ENCODE measurements at regions not wholly inside any gene's neighbourhood (a gene's known extent, or its start where the extent isn't known, plus 50 kb on each side); places are given as distances from the start of the nearest gene placed in this dataset.

DNA sequence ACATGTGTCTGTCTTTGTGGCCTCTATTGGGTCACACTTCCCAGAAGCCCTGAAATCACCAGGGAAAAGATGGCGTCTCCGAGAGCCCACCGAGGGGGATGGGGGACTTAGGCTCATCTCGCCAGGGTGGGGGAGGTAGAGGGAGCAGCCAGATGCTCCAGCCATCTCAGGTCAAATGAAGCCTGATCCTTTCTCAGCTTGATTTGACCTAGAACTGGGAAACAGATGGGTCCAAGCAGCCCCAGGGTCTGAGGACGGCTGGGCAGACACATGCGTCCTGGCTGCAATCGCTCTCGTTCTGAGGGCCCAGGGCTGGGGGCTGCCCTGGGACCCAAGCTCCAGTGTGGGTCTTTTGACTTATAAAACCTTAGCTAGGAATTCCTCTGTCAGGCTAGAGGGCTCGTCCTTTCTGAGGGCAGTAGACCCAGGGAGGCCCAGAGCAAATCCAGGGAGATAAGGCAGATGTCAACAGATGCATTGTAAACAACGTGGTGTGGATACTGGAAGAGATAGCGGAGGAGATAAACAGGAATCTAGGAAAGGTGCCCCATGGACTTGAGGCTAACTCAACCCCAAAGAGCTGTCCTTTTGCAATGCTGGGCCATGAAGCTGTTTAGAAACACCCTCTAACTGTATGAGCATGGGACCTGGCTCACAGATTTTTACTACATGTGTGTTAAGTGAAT lies 127.7 kb downstream of the MYCN start:
- Histone ChIP-seq H3K9ac (ENCODE audit: insufficient read depth in 1 of 2, low read length in 2 of 2) (no peak overlapping the region), H3K27ac (ENCODE audit: low read depth in 1 of 2, low read length in 1 of 2) (no peak overlapping the region), H3K36me3 (ENCODE audit: control insufficient read depth in 4 of 4, insufficient read depth in 4 of 4, low read length in 4 of 4) (no peaks in the 10 kb centered on the region), H3K9me3 (ENCODE audit: control insufficient read depth in 4 of 4, insufficient read depth in 3 of 4, low read length in 3 of 4) (peaks cover 0 to 6% (median 2%) of the 10 kb centered on the region in 4 donors), H3K4me1 (ENCODE audit: control insufficient read depth in 5 of 5, insufficient read depth in 5 of 5, low read length in 5 of 5) (peaks cover 0 to 13% (median 0%) of the 10 kb centered on the region in 5 donors), H3K27me3 (ENCODE audit: control insufficient read depth in 3 of 3, insufficient read depth in 3 of 3, low read length in 2 of 3) (no peaks in the 10 kb centered on the region), H3K4me3 (no peak overlapping the region)
- no peak for ATAC-seq (ENCODE audit: insufficient read depth, low FRiP score)
- TF ChIP-seq, protein P1, sequence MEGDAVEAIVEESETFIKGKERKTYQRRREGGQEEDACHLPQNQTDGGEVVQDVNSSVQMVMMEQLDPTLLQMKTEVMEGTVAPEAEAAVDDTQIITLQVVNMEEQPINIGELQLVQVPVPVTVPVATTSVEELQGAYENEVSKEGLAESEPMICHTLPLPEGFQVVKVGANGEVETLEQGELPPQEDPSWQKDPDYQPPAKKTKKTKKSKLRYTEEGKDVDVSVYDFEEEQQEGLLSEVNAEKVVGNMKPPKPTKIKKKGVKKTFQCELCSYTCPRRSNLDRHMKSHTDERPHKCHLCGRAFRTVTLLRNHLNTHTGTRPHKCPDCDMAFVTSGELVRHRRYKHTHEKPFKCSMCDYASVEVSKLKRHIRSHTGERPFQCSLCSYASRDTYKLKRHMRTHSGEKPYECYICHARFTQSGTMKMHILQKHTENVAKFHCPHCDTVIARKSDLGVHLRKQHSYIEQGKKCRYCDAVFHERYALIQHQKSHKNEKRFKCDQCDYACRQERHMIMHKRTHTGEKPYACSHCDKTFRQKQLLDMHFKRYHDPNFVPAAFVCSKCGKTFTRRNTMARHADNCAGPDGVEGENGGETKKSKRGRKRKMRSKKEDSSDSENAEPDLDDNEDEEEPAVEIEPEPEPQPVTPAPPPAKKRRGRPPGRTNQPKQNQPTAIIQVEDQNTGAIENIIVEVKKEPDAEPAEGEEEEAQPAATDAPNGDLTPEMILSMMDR (IDR thresholded peaks at IDR 0.05; ENCODE audit: control extremely low read depth, extremely low read depth), result no peak
- no peak for DNase-seq
- WGBS, 2 donors, result 87 to 91% methylated on average over 11 of the region's 11 CpGs

DNA sequence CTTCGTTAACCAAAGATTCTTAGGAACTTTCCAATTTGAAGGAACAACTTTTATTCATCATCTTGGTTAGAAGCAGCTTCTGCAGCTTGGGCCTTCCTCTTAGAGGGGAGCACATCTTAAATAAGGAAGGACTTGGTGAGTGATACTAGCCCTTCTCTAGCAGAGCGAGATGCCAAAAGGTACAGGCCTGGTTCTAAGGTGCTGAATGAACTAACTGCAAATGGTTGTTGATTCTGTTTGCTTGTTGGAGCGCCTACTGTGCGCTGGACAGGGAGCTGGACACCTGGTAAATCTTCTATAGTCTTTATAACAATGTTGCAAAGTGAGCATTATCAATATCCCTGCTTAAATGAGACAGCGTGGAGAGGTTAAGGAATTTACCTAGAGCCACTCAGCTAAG lies 127.1 kb downstream of the MYCN start:
- TF ChIP-seq, protein P1 (IDR thresholded peaks at IDR 0.05; ENCODE audit: control extremely low read depth, extremely low read depth), result no peak
- ATAC-seq (ENCODE audit: insufficient read depth, low FRiP score) (no peak), DNase-seq (no peak)
- Histone ChIP-seq H3K27ac (ENCODE audit: low read depth in 1 of 2, low read length in 1 of 2) (no peak overlapping the region), H3K9me3 (ENCODE audit: control insufficient read depth in 4 of 4, insufficient read depth in 3 of 4, low read length in 3 of 4) (peaks cover 0 to 9% (median 4%) of the 10 kb centered on the region in 4 donors), H3K4me3 (no peak overlapping the region), H3K36me3 (ENCODE audit: control insufficient read depth in 4 of 4, insufficient read depth in 4 of 4, low read length in 4 of 4) (no peaks in the 10 kb centered on the region), H3K4me1 (ENCODE audit: control insufficient read depth in 5 of 5, insufficient read depth in 5 of 5, low read length in 5 of 5) (peaks cover 0 to 13% (median 0%) of the 10 kb centered on the region in 5 donors), H3K9ac (ENCODE audit: insufficient read depth in 1 of 2, low read length in 2 of 2) (no peak overlapping the region), H3K27me3 (ENCODE audit: control insufficient read depth in 3 of 3, insufficient read depth in 3 of 3, low read length in 2 of 3) (no peaks in the 10 kb centered on the region)
- WGBS, 2 donors, result 74 to 76% methylated on average over 5 of the region's 5 CpGs

DNA sequence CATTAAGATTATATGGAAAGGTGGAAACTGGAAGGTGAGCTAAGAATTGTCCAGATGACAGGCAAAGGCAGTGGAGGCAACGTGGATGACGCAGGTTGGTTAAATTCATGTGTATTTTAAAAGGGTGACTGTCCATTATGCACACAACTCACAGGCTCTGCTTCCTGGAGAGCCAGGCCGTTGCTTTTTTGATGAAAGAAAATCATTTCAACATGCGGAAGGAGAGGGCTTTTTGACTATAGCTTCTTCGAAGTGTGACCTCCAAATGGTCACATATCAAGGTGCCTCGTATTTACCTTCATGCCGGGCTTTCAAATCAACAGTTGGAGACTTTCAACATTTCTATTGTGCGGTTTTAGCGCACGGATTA lies 126.7 kb downstream of the MYCN start:
- TF ChIP-seq, protein P1 (IDR thresholded peaks at IDR 0.05; ENCODE audit: control extremely low read depth, extremely low read depth), result no peak
- WGBS, 2 donors, result 90 to 95% methylated on average over 10 of the region's 10 CpGs
- H3K9me3 ChIP-seq (ENCODE audit: control insufficient read depth in 4 of 4, insufficient read depth in 3 of 4, low read length in 3 of 4), result peaks cover 0 to 9% (median 4%) of the 10 kb centered on the region in 4 donors
- no peak overlapping the region for H3K27ac ChIP-seq (ENCODE audit: low read depth in 1 of 2, low read length in 1 of 2)
- peaks cover 0 to 13% (median 0%) of the 10 kb centered on the region in 5 donors for H3K4me1 ChIP-seq (ENCODE audit: control insufficient read depth in 5 of 5, insufficient read depth in 5 of 5, low read length in 5 of 5)
- no peaks in the 10 kb centered on the region for H3K36me3 ChIP-seq (ENCODE audit: control insufficient read depth in 4 of 4, insufficient read depth in 4 of 4, low read length in 4 of 4)
- H3K4me3 ChIP-seq, result no peak overlapping the region
- ATAC-seq (ENCODE audit: insufficient read depth, low FRiP score), result no peak
- no peak overlapping the region for H3K9ac ChIP-seq (ENCODE audit: insufficient read depth in 1 of 2, low read length in 2 of 2)
- no peaks in the 10 kb centered on the region for H3K27me3 ChIP-seq (ENCODE audit: control insufficient read depth in 3 of 3, insufficient read depth in 3 of 3, low read length in 2 of 3)
- DNase-seq, result peak in 1 of 3 donors; percentile 17
